ENCODE measurements at regions not wholly inside any gene's neighbourhood (a gene's known extent, or its start where the extent isn't known, plus 50 kb on each side); places are given as distances from the start of the nearest gene placed in this dataset.
"Not testable (repeated sequence)": the region's sequence is repeated elsewhere in the genome, so short reads cannot be mapped to it uniquely, and the experiment has no call there.

GRCh38 chrX:113195949-113196348 is 355.3 kb upstream of the AMOT start:
- intact Hi-C loops (cut with DNase I) = no loop called here
- DNase-seq = no peak

- no peak for DNase-seq
- intact Hi-C loops (cut with DNase I) = no loop called here
These were observed 351.8 kb upstream of the AMOT start for GRCh38 chrX:113192418-113192817.

GRCh38 chrX:113157496-113157895 is 316.9 kb upstream of the AMOT start:
- intact Hi-C loops (cut with DNase I) = no loop called here
- DNase-seq = no peak

GRCh38 chrX:113154315-113154714 is 313.7 kb upstream of the AMOT start:
- DNase-seq; intact Hi-C loops (cut with DNase I): not testable (repeated sequence)

GRCh38 chrX:113136836-113137235 is 296.2 kb upstream of the AMOT start:
- no peak for DNase-seq
- intact Hi-C loops (cut with DNase I) = no loop called here

- DNase-seq = no peak
- intact Hi-C loops (cut with DNase I) = no loop called here
These were observed 292.7 kb upstream of the AMOT start for GRCh38 chrX:113133316-113133715.

- intact Hi-C loops (cut with DNase I) = no loop called here
These were observed 284.1 kb upstream of the AMOT start for GRCh38 chrX:113124693-113125092.

GRCh38 chrX:113075521-113075920 is 234.9 kb upstream of the AMOT start:
- no peak for DNase-seq
- intact Hi-C loops (cut with DNase I) = no loop called here

More at GRCh38 chrX:113124693-113125092, 284.1 kb upstream of the AMOT start:
- DNase-seq = no peak

GRCh38 chrX:113059714-113060113 is 219.1 kb upstream of the AMOT start:
- intact Hi-C loops (cut with DNase I) = no loop called here
- no peak for DNase-seq

- intact Hi-C loops (cut with DNase I) = no loop called here
- no peak for DNase-seq
These were observed 218.0 kb upstream of the AMOT start for GRCh38 chrX:113058634-113059033.

- no peak for DNase-seq
- intact Hi-C loops (cut with DNase I) = no loop called here
These were observed 208.3 kb upstream of the AMOT start for GRCh38 chrX:113048896-113049295.

- intact Hi-C loops (cut with DNase I) = no loop called here
- no peak for DNase-seq
These were observed 207.8 kb upstream of the AMOT start for GRCh38 chrX:113048480-113048879.

GRCh38 chrX:113033966-113034680 is 193.5 kb upstream of the AMOT start:
- intact Hi-C loops (cut with DNase I) = no loop called here
- DNase-seq = no peak

- intact Hi-C loops (cut with DNase I) = no loop called here
These were observed 179.3 kb upstream of the AMOT start for GRCh38 chrX:113019958-113020357.

GRCh38 chrX:113009837-113010236 is 169.2 kb upstream of the AMOT start:
- intact Hi-C loops (cut with DNase I) = no loop called here

More at GRCh38 chrX:113019958-113020357, 179.3 kb upstream of the AMOT start:
- no peak for DNase-seq

GRCh38 chrX:113009029-113009428 is 168.4 kb upstream of the AMOT start:
- DNase-seq = no peak
- intact Hi-C loops (cut with DNase I) = no loop called here

More at GRCh38 chrX:113009837-113010236, 169.2 kb upstream of the AMOT start:
- DNase-seq = no peak

- no peak for DNase-seq
- intact Hi-C loops (cut with DNase I) = no loop called here
These were observed 161.2 kb upstream of the AMOT start for GRCh38 chrX:113001836-113002235.

GRCh38 chrX:112997991-112998390 is 157.4 kb upstream of the AMOT start:
- DNase-seq = no peak
- intact Hi-C loops (cut with DNase I) = no loop called here

GRCh38 chrX:112991801-112992200 is 151.2 kb upstream of the AMOT start:
- no peak for DNase-seq
- intact Hi-C loops (cut with DNase I) = no loop called here

GRCh38 chrX:112979879-112980278 is 139.2 kb upstream of the AMOT start:
- DNase-seq = no peak
- intact Hi-C loops (cut with DNase I) = no loop called here

- intact Hi-C loops (cut with DNase I) = no loop called here
- no peak for DNase-seq
These were observed 127.9 kb upstream of the AMOT start for GRCh38 chrX:112968351-112969133.

- no peak for DNase-seq
- intact Hi-C loops (cut with DNase I) = no loop called here
These were observed 127.3 kb upstream of the AMOT start for GRCh38 chrX:112967903-112968302.

Measured in posterior cingulate gyrus (tissue), 11 donors.